CD4-positive, alpha-beta T cell treated with Interleukin-6 at 100 ng/mL for 8 hours (primary cell): ENCODE measurements at regions not wholly inside any gene's neighbourhood (a gene's known extent, or its start where the extent isn't known, plus 50 kb on each side); places are given as distances from the start of the nearest gene placed in this dataset.

ENCODE experiments used
- DNase-seq: peaks from one replicate; pipeline ENCODE4 v3.0.0-alpha.2; 2020; ENCODE audit warnings: mixed read lengths, low spot score

DNA sequence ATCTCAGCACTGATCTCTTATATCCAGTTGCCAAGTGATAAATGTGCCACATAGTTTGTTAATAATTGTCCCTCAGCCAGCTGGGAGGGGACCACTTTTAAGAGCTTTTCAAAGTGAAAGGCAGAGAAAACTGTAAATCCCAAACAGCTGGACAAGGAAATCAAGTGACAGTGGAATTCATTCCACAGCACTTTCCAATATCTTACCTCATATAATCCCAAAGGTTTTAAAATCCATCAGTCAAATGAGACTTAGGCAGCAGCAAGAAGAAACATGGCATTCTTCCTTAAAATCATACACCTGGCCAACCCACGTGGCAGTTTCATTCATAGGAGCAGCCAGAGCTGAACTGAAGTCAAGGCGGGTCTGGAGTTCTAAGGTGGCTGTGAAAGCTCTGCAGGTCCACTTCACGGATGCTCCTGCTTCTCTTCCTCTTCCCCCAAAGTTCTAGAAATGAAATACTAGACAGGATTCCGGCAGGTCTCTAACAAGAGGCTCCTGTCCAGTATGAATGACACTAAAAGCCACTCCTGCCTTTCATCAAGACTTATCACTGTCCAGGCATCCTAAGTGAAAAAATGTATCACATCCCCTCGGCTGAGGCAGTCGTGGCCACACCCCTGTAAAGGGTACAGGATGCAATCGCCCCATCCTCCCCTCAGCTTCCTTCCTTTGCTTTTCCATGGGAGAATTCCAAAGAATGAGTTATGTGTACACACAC lies 190.4 kb upstream of the STK17B start:
- no peak for DNase-seq

GRCh38 chr2:196362973-196363549 lies 191.7 kb upstream of the STK17B start:
- no peak for DNase-seq

- DNase-seq = no peak
Measured at GRCh38 chr2:196365145-196365544, 193.8 kb upstream of the STK17B start.

DNA sequence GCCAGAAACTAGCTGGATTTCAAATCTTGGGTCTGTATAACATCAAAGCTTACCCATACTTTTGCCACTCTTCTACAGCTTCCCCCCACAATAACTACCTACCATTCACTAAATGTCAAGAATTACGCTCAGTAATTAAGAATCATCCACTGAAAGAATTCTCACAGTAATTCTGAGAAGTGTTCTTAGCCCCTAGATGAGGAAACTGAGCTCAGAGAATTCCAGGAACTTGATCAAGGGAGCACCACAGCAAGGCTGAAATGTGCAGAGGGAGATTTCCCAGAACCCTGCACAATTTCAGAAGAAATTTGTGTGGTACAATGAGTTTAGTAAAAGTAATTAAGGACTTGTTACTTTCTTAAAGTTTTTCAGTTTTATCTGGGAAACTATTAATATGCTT lies 194.5 kb upstream of the STK17B start:
- DNase-seq = no peak

- DNase-seq = no peak
Measured at GRCh38 chr2:196367633-196368032, 196.3 kb upstream of the STK17B start.

GRCh38 chr2:196368546-196369225 lies 197.3 kb upstream of the STK17B start:
- no peak for DNase-seq

DNA sequence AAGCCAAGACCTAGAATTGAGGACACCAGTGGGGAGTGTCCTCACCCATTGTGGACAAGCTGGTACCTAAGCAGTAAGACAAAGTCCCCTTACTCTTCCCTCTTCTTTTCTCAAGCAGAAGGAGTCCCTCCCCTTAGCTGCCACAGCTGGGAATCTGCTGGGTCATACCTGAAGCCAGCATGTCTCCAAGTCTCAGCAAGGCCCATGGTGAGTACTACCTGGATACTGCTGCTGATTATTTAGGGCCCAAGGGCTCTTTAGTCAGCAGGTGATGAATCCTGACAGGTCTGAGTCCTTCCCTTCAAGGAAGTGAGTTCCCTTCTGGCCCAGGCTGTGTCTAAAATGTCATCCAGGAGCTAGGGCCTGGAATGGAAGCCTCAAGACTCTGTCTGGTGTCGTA lies 198.6 kb upstream of the STK17B start:
- DNase-seq = no peak

DNA sequence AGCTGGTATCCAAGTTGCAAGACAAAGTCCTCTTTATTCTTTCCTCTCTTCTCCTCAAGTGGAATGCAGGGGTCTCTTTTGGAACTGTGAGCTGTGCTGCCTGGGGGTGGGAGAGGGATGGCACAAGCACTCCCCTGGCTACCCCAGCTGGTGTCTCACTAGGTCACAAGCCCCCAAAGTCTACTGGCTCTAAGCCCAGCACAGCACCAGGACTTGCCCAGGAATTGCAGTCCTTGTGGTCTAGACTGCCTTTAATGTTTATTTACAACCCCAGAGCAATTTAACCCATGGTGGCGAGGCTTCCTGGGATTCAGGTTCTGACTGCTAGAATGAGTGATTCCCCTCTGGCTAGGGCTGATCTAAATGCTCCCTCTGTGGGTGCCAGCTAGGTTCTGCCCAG lies 199.0 kb upstream of the STK17B start:
- no peak for DNase-seq

DNA sequence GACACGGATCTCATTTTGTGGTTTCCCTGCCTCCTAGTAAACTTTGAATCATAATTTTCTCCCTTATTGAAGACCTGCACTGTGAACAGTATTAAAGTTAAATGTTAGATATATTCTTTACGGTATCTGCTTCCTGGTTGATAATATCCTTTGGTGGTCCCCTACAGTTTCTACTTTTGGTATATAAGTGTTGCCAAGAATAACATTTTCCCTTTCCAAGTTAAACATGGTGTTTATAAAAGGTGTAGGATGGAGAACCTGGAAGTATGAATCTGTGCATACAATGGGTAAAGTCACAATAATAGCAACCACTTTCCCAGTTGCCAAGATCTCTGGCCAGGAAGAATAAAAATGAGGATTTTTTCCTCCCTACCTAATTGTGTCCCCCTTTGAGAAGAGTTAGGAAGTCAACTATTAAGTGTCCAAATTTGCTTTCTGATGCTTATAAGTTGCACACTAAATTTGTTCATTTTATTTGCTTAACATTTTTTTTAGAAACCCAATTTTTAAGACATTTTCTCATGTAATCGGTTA lies 201.0 kb upstream of the STK17B start:
- DNase-seq = no peak

DNA sequence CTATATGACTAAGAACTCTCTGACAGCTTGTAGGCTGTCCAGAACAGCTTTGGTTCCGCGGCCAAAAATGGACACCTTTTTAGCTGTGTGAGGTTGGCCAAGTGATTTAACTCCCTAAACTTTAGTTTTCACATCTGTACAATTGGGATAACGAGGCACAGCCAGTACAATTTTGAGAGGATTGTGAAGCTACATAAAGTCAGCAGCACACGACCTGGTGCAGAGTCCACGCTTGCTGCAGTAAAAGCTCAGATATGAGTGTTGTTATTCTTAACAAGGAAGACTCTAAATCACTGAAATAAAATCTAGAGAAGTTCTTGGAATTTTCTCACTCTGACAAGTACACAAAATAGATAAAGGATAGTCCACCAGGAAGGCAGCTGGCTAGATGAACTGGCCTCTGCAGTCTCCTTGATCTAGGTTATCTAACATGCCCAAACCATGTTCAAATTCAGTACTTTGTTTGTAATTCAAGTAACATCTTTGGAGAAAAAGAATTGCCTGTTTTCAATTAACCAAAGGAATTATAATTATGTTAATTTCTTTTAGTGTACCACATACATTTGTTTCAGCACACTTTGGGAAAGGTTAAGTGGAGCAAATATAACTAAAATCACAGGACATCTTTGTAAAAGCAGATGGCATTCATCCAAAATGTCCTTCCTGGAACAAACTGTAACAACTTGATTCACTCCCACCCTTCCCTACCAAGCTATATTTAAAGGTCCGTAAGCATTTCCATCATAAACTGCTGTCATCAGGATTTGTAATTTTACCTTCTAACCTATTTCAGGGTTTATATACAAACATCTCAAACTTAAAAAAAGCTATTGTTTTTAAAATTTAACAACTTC lies 201.7 kb upstream of the STK17B start:
- DNase-seq = no peak

GRCh38 chr2:196376984-196377877 lies 205.9 kb upstream of the STK17B start:
- DNase-seq = no peak

GRCh38 chr2:196379600-196379999 lies 208.2 kb upstream of the STK17B start:
- DNase-seq = no peak

GRCh38 chr2:196380098-196380497 lies 208.7 kb upstream of the STK17B start:
- no peak for DNase-seq

GRCh38 chr2:196380575-196380974 lies 209.2 kb upstream of the STK17B start:
- no peak for DNase-seq

DNA sequence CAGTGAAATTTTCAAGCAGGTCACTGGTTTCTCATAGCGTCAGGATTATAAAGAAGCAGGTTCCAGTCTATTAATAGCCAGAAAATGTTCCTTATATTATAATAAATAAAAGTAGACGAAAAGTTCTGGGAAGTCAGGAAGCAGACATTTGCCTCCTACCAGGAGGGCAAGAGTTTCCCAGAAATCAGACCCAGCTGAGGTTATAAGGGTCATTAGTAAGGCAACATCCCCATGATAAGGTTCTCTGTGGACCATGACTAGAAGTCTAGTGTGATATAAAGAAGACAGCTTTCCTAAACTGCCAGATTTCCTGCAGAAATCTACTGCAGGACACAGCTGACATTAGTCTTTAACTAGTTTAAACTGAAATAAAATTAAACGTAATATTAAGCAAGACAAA lies 210.1 kb upstream of the STK17B start:
- no peak for DNase-seq

- no peak for DNase-seq
Measured at GRCh38 chr2:196383799-196384198, 212.4 kb upstream of the STK17B start.

DNA sequence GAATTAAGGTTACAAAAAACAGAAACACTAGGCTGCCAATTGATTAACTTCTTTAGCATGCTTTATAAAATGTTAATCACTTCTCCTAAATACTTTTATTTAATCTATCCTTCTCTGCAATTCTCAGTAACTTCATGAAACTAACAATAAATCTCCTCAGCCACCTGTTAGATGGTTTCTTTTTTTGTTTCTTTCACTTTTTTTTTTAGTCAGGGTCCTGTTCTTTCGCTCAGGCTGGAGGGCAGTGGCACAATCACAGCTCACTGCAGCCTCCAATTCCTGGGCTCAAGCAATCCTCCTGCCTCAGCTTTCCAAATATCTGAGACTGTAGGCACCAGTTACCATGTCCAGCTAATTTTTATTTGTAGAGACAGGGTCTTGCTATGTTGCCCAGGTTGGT lies 213.4 kb upstream of the STK17B start:
- DNase-seq = no peak

DNA sequence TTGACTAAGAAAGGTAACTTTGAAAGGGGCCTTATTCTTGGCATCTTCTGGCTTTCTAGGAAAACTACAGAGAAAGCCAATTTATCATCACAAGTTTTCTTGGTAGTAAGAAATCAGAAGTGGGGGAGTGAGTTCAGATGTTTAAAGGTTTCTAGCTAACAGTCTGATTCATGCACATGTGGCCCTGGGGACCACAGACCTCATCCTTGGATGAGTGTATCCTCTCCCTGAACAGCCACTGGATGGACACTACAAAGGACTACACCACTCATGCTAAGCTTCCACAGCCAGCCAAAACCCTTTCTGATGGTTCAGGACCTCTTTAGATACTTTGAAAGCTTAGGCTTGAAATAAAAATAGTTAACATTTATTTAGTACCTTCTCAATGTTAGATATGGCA lies 218.3 kb upstream of the STK17B start:
- DNase-seq = no peak

DNA sequence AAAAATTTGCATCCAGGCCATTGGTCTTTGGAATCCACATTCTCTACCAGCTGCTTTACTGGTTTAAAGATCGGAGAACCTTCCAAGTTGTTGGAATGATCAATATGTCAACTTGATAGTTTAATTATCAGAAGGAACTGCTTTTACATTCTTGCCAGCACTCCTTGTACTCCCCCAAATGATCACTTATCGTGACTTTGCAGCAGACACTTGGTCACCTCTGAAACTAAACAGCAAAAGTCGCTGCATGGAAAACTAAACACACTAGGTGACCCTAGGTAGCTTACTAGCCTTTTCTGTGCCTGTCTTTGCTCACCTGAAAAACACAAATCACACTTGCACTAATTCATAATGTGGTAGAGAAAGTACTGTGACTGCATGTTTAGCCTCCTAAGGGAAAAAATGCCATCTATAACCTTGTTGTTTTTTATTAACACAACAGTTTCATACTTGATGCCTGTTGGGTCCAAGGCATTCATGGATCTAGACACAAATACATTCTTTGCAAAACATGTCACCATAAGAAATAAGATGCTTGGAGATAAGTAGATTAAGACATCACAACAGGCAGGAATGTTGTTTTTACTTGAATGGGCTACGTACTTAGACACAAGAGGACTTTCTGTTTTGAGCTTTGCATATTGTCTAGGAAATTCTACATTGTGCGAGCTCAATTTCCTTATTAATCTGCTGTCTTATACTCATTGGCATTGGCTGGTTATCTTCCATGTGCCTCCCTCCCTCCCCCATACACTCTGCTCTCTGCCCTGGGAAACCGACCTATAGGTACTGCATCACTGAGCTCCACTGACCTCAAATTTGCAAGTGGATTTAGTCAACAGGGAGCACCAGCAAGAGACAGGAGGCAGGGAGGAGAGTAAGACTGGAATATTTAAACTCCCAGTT lies 219.1 kb upstream of the STK17B start:
- DNase-seq = no peak

DNA sequence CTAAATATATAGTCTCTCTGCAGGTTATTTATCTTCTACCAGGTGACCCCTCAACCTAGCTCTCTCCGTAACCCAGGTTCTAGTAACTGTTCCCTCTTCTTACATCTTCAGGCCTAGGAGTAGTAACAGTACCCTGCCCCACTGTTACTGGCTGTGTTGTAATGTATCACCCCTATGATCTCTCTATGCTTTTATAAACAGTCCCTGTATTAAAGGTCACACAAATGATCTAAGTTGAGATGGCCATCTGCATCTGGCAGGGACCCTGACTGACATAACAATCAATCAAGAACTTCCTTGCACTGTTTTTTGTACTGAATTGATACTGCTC lies 219.7 kb upstream of the STK17B start:
- DNase-seq = no peak
